Middle frontal gyrus (tissue), 1 donor: ENCODE measurements at regions not wholly inside any gene's neighbourhood (a gene's known extent, or its start where the extent isn't known, plus 50 kb on each side); places are given as distances from the start of the nearest gene placed in this dataset.

Source experiments
- DNase-seq: peaks from one replicate; pipeline ENCODE4 v3.0.0-alpha.2; 2015; ENCODE audit warnings: low spot score; ENCODE audit errors: extremely low spot score

DNA sequence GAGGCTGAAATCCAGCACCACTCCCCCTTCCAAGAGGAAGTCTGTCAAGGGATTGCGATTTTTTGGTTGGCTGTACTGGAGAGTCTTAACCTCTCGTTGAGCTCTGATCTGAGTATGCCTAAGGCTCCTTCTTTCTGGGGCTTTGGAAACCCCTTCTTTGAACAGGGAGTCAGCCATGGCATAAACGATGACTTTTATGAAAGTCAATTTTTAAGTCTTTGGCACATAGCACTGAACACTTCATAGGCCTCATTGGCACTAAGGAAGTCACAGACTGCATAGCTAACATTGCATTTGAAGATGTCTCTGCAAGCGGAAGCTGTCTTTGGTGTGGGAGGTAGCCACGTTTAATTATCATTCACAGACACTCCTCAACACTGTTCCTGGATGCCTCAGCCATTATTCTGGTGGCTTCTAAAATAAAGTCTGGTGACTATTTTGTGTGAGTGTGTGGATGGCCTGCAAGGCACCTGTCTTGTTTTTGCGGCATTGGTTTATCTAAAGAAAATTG is 148.2 kb upstream of the NCK2 start:
- DNase-seq = no peak

DNA sequence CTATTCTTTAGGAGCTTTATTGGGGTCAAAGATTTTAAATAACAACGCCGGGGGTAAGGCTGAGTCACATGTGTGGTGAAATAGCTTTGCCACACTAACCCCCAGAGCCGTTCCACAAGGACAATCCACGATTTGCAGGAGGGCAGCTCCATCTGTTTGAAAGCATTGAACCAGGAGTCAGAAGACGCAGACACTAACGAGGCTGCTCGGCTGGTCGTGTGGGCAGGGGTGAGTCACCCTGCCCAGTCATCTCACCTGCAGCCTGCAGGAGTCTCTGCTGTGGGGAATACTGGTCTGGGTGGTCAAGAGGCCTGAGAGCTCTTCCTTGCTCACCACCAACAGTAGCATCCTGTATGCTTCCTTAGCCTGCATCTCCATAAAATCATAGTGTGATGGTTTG is 149.2 kb upstream of the NCK2 start:
- no peak for DNase-seq

DNA sequence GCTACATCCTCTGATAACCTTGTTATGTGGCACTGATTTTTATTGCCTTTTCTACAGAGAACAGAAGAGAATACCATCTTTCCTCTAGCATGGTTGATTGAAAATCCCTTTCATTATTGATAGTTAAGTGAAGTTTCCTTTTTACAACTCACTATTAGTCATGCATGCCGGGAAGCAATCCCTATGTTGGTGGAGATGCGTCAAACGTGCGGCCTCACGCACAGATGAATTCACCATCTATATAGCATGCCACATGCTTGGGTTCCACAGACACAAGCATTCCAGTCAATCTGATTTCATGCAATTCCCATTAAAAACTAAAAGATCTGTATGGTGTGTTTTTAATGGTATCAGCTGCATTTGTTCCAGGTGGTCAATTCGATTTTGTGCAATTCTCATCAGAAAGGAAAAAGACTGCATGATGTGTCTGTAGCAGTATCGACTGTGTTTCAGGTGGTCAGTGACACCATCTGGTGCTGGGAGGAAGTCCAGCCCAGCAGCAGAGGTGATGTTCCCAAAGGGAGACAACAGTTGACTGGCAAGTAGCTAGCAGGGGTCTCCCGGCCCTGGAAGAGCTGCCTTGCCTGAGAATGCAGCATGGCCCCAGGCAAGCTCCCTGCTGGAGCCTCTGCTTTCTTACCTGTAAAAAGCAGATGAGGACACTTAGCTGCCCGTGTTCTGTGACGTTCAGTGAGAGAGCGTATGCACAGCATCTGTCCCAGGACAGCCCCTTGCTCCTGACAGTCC is 151.3 kb upstream of the NCK2 start:
- no peak for DNase-seq

DNA sequence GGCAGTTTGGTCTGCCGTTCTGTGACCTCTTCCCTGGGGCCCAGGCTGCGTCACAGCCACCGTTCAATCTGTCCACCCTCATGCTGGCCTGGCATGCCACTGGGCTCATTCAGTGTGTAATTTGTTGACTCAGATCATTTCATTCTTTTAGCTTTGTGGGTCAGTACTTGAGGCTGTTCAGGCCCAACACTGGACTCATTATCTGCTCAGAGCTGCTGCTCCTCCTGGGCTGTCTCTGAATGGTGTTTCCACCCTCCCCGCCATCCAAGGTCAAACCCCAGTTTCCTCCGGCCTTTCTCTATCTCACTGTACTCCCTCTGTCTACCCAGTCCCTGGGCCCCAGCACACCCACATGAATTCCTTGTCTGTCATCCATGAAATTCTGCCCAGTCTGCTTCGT is 152.4 kb upstream of the NCK2 start:
- no peak for DNase-seq

DNA sequence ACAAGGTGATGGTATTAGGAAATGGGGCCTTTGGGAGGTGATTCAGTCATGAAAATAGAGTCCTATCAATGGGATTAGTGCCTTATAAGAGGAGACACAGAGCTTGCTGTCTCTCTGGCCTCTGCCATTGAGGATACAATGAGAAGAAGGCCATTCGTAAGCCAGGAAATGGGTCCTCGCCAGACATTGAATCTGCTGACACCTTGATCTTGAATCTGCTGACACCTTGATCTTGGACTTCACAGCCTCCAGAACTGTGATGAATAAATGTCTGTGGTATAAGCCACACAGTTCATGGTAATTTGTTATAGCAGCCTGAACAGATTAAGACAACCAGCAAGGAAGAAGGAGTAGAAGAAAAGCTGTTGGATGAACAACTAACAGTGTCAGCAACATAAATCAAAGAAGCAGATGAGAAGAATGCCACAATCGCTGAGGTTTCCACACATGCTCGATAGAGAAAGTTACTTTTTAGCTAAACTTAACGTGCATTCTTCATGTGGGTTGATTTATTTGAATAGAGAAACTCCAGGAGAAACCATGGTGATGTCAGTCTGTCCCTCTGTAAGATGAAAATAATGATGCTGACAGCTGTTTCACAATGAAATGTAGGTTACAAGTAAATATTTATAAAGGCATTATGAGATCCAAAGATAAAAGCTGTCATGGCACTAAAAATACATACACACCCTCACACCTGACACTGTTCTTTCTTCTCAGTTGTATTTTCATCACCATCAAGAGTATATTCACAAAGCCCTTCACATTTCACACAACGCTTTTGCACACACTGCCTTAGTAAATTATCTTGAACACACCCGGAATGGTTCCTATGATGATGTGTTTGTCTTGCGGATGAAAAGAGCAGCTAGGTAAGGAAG is 153.7 kb upstream of the NCK2 start:
- DNase-seq = no peak

DNA sequence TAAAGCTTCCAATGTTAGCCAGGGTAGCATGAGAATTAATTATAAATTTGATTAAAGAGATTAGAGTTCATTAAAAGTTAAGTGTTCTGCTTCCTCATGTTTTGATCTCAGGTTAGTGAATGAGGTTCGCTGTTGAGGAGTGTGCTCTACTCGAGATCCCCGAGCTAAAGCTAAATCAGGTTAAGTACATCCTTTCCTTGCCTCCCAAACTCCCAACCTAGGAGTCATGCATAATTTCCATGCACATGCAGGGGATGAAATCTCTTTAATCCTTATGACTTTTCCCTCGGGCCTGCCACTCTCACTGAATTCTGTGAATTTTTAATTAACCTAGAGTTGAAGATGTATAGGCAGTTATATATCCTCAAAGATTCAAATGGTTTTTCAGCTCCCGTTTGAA is 156.1 kb upstream of the NCK2 start:
- no peak for DNase-seq

DNA sequence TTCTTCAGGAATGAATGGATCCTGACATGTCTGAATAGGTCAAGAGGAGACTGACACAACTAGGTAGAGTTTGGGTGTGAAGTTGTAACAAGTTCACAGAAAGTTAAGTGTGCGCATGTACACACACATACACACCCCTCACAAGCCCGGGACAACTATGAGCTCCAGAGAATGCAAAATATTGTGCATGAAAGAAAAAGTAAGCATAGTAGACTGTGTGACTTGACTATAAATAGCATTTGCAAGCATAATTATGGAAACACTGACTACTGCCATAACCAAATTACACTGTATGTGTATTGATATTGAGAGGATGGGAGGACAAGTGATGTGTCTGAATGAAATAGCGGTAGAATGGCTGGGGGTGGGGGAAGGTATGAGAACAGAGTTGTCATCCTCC is 157.1 kb upstream of the NCK2 start:
- no peak for DNase-seq

DNA sequence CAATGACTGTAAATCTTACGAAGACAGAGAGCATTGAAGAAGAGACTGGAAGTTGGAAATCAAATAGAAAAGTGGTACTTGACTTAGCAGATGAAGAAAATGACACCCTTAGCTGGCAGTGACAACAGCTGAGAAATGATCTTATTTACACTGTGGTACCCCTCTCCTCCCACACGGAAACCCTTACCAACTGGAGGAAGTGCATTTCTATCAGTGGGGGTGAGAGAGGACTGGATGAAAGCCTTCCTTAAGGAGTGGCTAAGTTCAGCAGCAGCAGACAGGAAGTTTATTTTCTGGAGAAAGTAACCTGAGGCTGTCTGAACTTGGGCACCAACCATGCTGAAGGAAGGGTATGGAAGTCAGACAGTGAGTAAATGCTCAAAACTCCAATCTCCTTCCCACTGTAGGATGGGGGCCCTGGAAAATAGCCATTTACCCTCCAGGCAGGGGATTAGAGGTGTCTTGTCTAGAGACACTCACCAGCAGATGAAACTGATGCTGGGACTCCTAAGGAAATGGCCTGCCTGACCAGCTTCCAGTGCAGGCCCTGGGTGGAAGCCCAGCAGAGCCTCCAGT is 160.2 kb upstream of the NCK2 start:
- no peak for DNase-seq

DNA sequence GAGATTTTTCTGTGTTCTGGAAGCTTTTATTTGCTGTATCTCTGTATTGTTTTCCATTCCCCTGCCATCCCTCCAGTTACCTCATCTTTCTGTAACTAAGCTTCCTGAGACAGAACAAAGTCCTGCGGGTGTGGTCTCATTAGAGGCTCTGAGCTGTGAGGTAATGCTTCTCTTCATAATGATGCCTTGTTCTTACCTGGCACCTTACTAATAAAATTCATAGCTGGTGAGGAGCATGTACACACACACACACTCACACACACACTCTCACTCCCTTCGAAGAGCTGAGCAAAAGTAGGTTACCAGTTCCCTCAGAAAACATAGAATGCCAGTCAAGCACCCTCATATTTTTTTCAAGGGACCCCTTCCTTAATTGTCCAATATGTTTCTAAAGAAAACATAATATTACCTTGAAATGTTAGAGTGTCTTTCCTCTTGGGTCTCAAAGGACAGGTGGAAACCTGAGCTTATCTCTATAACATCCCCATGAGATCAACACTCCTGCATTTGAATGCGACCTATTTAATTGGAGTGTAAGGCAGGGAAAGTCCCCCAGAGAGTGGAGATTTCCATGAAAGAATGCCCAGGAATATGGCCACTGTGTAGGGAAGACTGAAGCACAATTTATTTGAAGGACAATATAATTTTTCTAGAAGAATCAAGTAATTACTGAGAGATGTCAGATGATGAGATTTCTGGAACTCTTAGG is 161.6 kb upstream of the NCK2 start:
- DNase-seq = no peak

DNA sequence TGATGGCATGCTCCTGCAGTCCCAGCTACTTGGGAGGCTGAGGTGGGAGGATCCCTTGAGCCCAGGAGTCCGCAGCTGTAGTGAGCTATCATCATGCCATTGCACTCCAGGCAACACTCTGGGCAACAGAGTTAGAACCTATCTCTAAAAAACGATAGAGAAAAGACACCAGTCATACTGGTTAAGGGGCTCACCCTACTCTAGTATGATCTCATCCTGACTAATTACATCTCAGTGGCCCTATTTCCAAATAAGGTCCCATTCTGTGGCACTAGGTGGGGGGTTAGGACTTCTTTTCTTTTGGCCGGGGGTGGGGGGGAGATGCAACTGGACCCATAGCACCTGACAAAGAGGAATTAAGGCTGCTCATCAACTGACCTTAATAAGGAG is 163.2 kb upstream of the NCK2 start:
- no peak for DNase-seq

DNA sequence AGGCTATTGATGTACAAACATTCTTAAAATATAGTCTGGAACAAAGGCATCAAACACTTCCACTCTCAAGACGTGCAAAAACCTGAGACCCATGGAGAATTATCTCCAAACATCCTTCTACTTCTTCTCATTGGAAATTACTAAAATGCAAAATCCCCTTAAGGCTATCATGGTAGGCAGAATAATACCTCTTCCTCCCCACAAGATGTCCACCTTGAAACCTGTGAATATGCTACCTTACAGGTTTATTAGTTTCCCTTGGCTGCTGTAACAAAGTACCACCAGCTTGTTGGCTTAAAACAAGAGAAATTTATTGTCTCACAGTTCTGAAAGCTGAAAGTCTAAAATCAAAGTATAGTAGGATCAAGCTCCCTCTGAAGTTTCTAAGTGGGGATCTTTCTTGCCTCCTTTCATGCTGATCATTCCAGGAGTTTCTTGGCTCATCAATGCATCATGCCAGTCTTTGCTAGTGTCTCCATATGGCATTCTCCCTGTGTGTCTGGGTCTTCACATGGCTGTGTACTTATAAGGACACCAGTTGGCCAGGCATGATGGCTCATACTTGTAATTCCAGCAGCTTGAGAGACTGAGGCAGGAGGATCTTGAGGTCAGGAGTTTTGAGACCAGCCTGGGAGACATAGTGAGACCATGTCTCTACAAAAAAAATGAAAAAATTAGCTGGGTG is 163.7 kb upstream of the NCK2 start:
- no peak for DNase-seq

DNA sequence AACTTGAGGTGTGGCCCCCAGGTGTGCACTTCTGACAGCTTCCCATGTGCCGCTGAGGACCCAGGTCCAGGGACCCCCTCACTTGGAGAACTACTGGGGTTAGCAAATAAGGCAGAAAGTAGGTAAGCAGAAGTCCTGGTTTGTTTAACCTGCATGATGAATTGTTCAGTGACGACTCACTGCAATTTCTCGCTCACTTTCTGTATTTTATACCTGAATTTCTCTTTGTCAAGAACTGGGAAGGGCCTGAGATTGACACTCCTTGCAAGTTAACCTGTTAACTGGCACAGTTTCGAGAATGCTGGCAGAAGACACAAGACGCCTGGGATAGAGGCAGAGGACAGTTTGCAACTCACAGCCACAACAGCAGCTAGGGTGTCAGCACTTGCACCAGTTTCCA is 164.5 kb upstream of the NCK2 start:
- DNase-seq = no peak

DNA sequence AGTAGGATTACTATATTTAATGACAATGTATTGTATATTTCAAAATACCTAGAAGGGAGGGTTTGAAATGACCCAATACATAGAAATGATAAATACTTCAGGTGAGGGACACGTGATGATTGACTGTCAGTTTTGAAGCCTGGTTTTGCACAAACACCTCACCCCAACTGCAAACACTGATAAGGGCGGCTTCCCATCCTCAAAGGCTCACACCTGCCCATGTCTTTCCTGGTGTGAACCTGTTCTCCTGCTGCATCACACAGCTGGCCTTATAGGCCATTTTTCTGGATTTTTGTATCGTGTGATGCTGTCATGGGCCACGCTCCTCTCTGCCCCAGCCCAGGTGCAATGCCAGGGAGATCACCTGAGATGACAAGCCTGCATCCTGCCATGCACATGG is 166.5 kb upstream of the NCK2 start:
- no peak for DNase-seq

DNA sequence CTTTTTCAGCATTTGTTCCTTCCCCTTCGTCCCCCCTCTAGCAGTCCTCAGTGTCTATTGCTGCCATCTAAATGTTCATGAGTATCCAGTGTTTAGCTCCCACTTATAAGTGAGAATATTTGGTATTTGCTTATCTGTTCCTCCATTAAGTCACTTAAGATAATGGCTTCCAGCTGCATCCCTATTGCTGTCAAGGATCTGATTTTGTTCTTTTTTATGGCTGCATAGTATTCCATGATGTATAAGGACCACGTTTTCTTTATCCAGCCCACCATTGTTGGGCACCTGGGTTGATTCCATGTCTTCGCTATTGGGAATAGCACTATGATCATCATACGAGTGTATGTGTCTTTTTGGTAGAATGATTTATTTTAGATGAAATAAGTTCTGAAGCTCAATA is 166.9 kb upstream of the NCK2 start:
- DNase-seq = no peak

DNA sequence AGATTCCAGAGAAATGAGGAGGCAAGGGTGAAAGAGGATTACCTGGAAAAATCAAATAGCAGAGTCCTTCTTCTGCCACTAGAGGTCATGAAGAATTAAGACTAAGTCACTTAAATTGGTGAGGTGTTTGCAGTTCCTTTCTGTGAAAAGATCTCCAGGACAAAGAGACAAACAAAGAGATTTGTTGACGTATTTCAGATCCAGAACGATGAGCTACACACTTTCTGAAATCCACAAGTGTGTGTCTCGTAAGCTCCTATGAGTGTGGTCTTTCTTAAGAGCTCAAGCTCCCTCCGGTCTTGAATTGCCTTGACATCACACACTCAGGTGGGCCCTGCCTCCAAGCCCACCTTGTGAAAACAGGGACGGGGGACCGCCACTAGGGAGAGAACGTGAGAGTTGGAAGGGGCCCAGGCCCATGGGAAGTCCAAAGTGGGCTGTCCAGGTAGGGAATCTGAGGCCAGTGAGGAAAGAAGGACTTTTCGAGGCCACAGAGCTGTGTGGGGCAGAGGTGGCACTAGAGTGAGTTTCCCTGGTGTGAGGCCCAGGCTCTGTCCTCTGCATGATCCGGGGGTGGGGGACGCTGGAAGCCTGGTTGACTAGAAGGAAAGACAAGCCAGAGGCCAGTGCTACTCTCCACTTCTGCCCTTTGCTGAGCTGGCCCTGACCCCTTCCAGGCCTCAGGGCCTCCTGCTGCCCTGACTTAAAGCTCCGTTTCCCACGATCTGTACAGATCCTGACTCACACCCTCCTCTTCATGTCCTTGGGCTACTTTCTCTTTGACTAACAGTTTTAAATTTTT is 168.1 kb upstream of the NCK2 start:
- DNase-seq = no peak

DNA sequence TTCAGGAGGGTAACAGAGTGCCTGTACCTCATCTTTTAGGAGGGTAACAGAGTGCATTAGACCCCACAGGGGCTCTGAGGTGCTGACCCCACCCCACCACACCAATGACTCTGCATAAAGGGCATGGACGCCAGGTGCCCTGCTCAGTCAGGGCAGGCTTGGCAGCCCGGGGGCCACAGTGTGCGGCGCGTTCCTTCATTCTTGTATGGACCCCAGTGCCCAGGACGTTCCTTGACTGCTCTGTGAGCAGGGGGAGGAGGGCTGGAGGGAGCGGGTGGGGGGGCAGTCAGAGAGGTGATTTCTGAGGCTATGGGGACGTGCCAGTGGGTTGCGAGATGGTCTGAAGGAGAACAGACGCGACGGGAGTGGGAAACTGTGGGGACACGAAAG is 168.7 kb upstream of the NCK2 start:
- no peak for DNase-seq

DNA sequence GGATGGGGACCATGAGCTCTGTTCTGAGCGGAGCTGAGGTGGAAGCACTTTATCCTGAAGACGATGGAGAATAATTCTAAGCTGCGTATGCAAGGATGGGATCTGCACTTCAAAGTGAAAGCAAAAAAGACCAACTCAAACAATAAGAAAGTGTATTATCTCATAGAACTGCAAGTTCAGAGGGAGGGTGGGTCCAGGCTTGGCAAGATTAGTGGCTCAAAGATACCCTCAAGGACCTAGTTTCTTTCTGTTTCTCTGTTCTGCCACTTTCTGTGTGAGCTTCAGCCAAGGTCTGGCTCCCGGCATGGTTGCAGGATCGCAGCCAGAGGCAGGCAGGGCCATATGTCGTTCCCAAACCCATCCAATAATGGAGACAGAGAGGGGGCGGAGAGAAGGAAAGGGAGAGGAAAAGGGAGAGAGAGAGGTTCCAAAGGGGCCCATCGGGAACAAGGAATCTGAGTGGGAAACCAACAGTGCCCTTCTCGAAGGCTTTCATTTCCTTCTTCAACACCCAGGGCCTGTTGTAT is 169.2 kb upstream of the NCK2 start:
- DNase-seq = no peak

DNA sequence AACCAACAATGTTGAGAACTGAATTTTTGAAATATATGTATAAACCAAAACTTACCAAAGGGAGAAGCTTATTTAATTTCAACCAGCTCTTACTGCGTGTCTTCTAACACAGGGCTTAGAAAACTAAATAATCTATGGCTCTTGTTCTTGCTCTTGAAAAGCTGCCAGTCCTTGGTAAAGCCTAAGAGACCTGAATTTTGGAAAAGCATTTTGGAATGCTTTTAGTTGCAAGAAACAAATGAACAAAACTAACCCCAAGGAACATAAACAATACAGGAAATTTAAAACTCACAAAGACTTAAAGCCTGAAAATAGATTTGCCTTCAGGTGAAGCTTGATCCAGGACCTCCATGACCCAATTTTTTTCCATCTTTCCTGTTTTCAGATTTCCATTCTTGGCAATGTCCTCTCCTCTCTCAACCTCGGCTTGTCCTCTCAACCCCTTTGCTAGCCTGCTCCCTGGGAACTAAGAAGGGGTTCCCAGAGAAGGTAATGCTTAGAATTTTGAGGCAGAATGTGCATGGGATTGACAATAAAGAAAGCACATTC is 169.8 kb upstream of the NCK2 start:
- no peak for DNase-seq

DNA sequence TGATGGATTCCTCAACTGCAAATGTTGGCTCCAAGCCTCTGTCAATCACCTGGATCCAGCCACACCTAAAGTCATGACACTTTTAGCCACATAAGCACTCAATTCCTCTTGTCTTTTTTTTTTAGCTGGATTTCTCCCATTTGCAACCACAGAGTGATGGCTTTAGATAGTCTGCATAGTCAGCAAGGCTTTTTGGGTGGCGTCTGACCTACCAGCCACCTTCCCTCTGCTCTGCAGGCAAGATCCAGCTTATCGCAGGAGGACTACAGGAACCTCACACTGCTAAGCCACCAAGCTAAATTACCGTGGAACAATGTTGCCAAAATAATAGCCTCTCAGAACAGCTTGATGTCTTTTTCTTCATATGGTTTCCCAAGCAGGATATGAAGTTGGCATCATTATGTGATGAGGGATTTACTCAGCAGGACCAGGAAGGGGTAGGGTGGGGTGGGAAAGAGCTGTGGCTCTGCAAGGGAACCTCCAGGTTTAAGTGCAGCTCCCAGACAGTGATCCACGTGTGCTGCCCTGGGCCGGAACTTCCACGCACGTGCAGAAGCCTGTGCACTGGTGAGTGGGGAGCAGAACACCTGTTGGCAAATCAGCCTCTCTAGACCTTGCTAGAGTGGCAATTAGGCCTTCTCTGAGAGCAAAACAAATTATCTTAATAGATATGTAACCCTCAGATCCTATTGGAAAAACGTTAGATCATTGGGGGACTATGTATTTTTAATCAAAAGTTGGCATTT is 170.6 kb upstream of the NCK2 start:
- DNase-seq = no peak
